K562 (cell line): ENCODE measurements at regions not wholly inside any gene's neighbourhood (a gene's known extent, or its start where the extent isn't known, plus 50 kb on each side); places are given as distances from the start of the nearest gene placed in this dataset.

Experiments used
- CBFA2T3 ChIP-seq: fragments of 450-650 bp; IDR thresholded peaks from 2 replicates; pipeline ENCODE4 v1.6.1; 2017
- FOXJ2 ChIP-seq: fragments of 200-800 bp; sonication (Bioruptor generic); IDR thresholded peaks from 2 replicates; pipeline ENCODE4 v1.6.1; 2016; ENCODE audit warnings: missing genetic modification characterization, missing compliant biosample characterization
- HMGN3 ChIP-seq: IDR thresholded peaks from 2 replicates; pipeline ENCODE4 v1.6.1; 2011; ENCODE audit warnings: borderline replicate concordance, low read depth, mild to moderate bottlenecking, mixed read lengths, low read length; ENCODE audit not compliant: insufficient read length; ENCODE audit errors: extremely low read depth
- MIER1 ChIP-seq: fragments of 450-650 bp; IDR thresholded peaks from 2 replicates; pipeline ENCODE4 v1.6.1; 2016; ENCODE audit warnings: antibody characterized with exemption, mild to moderate bottlenecking, low read depth
- NBN ChIP-seq: fragments of 450-650 bp; IDR thresholded peaks from 2 replicates; pipeline ENCODE4 v1.6.1; 2016; ENCODE audit warnings: low read depth, mild to moderate bottlenecking
- RCOR1 ChIP-seq, 2 experiments: IDR thresholded peaks; 2 replicates each; pipeline ENCODE4 v1.6.1; 2012; ENCODE audit warnings: low read depth in 2 of 2, low read length in 2 of 2, borderline replicate concordance in 1 of 2, improper control_type of control experiment in 1 of 2
- RNF2 ChIP-seq: sonication (generic); IDR thresholded peaks from 2 replicates; pipeline ENCODE4 v1.6.1; 2016
- SMARCA4 ChIP-seq: fragments of 450-650 bp; IDR thresholded peaks from 2 replicates; pipeline ENCODE4 v1.6.1; 2016
- SRSF1 ChIP-seq: fragments of 200-400 bp; formaldehyde crosslinking; IDR thresholded peaks from 2 replicates; pipeline ENCODE4 v1.6.1; 2017; ENCODE audit warnings: mild to moderate bottlenecking, low read depth, low read length, moderate library complexity
- TF ChIP-seq, protein P1 (sequence below), 2 experiments: IDR thresholded peaks; 2 replicates each; pipeline ENCODE4 v1.6.1; 2011; ENCODE audit warnings: borderline replicate concordance in 1 of 2, control low read depth in 1 of 2, low read depth in 1 of 2, low read length in 1 of 2, mild to moderate bottlenecking in 1 of 2, mixed read lengths in 1 of 2, moderate library complexity in 1 of 2; ENCODE audit not compliant: insufficient read depth in 1 of 2, insufficient read length in 1 of 2, poor library complexity in 1 of 2, severe bottlenecking in 1 of 2; ENCODE audit errors: extremely low read depth in 1 of 2
- TF ChIP-seq, protein P2 (sequence below), 2 experiments: fragments of 450-650 bp; formaldehyde crosslinking in 1 of 2; IDR thresholded peaks; 2 replicates each; pipeline versions ENCODE4 v1.4.0 to v1.6.1; 2014 to 2020; ENCODE audit warnings: mild to moderate bottlenecking in 2 of 2, borderline replicate concordance in 1 of 2, low read depth in 1 of 2
- TF ChIP-seq, protein P3 (sequence below): fragments of 450-650 bp; conservative IDR thresholded peaks from 2 replicates; pipeline ENCODE4 v1.6.1; 2016; ENCODE audit warnings: missing genetic modification characterization, low read depth, mild to moderate bottlenecking, control low read depth, missing compliant biosample characterization
- TF ChIP-seq, protein P4 (sequence below): fragments of 250-450 bp; sonication (Bioruptor Pico); IDR thresholded peaks from 2 replicates; pipeline ENCODE4 v1.4.0; 2020; ENCODE audit warnings: mild to moderate bottlenecking, moderate library complexity

DNA sequence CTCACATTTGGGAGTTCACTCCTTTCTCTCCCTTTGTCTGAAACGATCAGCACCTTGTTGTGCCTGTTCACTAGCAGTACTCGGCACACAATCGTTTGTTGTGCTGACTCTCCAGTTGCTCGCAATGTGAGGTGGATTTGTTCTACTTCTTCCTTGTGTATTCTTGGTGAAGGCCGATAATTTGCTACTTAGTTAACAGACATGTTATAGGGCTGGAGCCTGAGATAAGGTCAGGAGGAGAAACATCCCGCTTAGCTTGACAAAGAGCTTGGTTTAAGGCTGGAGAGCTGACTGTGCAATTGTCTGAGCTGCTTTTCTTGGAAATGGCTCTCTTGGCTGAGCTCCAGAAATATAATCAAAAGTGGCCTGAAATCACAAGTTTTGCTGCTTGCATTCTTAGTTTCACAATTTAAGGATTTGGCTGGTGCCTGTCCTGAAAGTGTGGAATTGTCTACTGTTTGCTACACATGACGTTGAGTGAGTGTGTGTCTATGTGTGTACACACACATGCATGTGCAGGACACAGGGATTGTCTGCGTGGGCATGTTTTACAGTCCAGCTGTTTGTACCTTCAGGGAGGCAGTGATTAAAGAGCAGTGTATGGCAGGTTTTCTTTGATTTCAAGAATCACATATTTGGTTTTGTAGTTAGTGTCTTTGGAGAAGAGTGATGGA is 77.7 kb downstream of the ARF6 start (continued):
- TF ChIP-seq, protein P1, sequence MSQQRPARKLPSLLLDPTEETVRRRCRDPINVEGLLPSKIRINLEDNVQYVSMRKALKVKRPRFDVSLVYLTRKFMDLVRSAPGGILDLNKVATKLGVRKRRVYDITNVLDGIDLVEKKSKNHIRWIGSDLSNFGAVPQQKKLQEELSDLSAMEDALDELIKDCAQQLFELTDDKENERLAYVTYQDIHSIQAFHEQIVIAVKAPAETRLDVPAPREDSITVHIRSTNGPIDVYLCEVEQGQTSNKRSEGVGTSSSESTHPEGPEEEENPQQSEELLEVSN (IDR thresholded peaks at IDR 0.05; ENCODE audit: borderline replicate concordance in 1 of 2, extremely low read depth in 1 of 2, insufficient read depth in 1 of 2, insufficient read length in 1 of 2, low read depth in 1 of 2, low read length in 1 of 2, poor library complexity in 1 of 2, severe bottlenecking in 1 of 2) = no peak
- no peak for TF ChIP-seq FOXJ2 (tag)
- TF ChIP-seq SRSF1 = no peak
- peak; percentile 90 for TF ChIP-seq SMARCA4
- TF ChIP-seq HMGN3 = peak; percentile 51
- TF ChIP-seq CBFA2T3 = peak; percentile 93
- TF ChIP-seq MIER1 = no peak
- no peak; the same call in none of the 2 replicates for TF ChIP-seq NBN
- peak in 1 of 2 experiments; percentile 89; a peak in 3 of 4 replicates for TF ChIP-seq RCOR1 (IDR thresholded peaks at IDR 0.05; ENCODE audit: borderline replicate concordance in 1 of 2, low read depth in 2 of 2, low read length in 2 of 2)
- TF ChIP-seq, protein P2, sequence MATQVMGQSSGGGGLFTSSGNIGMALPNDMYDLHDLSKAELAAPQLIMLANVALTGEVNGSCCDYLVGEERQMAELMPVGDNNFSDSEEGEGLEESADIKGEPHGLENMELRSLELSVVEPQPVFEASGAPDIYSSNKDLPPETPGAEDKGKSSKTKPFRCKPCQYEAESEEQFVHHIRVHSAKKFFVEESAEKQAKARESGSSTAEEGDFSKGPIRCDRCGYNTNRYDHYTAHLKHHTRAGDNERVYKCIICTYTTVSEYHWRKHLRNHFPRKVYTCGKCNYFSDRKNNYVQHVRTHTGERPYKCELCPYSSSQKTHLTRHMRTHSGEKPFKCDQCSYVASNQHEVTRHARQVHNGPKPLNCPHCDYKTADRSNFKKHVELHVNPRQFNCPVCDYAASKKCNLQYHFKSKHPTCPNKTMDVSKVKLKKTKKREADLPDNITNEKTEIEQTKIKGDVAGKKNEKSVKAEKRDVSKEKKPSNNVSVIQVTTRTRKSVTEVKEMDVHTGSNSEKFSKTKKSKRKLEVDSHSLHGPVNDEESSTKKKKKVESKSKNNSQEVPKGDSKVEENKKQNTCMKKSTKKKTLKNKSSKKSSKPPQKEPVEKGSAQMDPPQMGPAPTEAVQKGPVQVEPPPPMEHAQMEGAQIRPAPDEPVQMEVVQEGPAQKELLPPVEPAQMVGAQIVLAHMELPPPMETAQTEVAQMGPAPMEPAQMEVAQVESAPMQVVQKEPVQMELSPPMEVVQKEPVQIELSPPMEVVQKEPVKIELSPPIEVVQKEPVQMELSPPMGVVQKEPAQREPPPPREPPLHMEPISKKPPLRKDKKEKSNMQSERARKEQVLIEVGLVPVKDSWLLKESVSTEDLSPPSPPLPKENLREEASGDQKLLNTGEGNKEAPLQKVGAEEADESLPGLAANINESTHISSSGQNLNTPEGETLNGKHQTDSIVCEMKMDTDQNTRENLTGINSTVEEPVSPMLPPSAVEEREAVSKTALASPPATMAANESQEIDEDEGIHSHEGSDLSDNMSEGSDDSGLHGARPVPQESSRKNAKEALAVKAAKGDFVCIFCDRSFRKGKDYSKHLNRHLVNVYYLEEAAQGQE (IDR thresholded peaks at IDR 0.05; ENCODE audit: borderline replicate concordance) = no peak
- TF ChIP-seq, protein P2 (CRISPR knock-in tag; IDR thresholded peaks at IDR 0.05; ENCODE audit: low read depth) = no peak
- peak; percentile 74; the same call in 1 of the 2 replicates for TF ChIP-seq RNF2
- TF ChIP-seq, protein P3, sequence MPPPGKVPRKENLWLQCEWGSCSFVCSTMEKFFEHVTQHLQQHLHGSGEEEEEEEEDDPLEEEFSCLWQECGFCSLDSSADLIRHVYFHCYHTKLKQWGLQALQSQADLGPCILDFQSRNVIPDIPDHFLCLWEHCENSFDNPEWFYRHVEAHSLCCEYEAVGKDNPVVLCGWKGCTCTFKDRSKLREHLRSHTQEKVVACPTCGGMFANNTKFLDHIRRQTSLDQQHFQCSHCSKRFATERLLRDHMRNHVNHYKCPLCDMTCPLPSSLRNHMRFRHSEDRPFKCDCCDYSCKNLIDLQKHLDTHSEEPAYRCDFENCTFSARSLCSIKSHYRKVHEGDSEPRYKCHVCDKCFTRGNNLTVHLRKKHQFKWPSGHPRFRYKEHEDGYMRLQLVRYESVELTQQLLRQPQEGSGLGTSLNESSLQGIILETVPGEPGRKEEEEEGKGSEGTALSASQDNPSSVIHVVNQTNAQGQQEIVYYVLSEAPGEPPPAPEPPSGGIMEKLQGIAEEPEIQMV (tag) = no peak
- TF ChIP-seq, protein P4, sequence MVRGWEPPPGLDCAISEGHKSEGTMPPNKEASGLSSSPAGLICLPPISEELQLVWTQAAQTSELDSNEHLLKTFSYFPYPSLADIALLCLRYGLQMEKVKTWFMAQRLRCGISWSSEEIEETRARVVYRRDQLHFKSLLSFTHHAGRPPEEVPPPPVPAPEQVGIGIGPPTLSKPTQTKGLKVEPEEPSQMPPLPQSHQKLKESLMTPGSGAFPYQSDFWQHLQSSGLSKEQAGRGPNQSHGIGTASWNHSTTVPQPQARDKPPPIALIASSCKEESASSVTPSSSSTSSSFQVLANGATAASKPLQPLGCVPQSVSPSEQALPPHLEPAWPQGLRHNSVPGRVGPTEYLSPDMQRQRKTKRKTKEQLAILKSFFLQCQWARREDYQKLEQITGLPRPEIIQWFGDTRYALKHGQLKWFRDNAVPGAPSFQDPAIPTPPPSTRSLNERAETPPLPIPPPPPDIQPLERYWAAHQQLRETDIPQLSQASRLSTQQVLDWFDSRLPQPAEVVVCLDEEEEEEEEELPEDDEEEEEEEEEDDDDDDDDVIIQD (CRISPR knock-in tag) = no peak
